C4-2B (cell line): ENCODE measurements at regions not wholly inside any gene's neighbourhood (a gene's known extent, or its start where the extent isn't known, plus 50 kb on each side); places are given as distances from the start of the nearest gene placed in this dataset.

Experiments used
- ZFX ChIP-seq: fragments of 450-650 bp; IDR thresholded peaks from 2 replicates; pipeline ENCODE4 v1.6.1; 2017
- TF ChIP-seq, protein P1 (sequence below): fragments of 450-650 bp; conservative IDR thresholded peaks from 2 replicates; pipeline ENCODE4 v1.5.1; 2017; ENCODE audit warnings: mild to moderate bottlenecking

GRCh38 chr17:22454070-22454999 is 762.0 kb downstream of the KCNJ18 start:
- TF ChIP-seq, protein P1, sequence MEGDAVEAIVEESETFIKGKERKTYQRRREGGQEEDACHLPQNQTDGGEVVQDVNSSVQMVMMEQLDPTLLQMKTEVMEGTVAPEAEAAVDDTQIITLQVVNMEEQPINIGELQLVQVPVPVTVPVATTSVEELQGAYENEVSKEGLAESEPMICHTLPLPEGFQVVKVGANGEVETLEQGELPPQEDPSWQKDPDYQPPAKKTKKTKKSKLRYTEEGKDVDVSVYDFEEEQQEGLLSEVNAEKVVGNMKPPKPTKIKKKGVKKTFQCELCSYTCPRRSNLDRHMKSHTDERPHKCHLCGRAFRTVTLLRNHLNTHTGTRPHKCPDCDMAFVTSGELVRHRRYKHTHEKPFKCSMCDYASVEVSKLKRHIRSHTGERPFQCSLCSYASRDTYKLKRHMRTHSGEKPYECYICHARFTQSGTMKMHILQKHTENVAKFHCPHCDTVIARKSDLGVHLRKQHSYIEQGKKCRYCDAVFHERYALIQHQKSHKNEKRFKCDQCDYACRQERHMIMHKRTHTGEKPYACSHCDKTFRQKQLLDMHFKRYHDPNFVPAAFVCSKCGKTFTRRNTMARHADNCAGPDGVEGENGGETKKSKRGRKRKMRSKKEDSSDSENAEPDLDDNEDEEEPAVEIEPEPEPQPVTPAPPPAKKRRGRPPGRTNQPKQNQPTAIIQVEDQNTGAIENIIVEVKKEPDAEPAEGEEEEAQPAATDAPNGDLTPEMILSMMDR, result peak; percentile 79
- no peak for TF ChIP-seq ZFX
